ENCODE measurements at regions not wholly inside any gene's neighbourhood (a gene's known extent, or its start where the extent isn't known, plus 50 kb on each side); places are given as distances from the start of the nearest gene placed in this dataset.

DNA sequence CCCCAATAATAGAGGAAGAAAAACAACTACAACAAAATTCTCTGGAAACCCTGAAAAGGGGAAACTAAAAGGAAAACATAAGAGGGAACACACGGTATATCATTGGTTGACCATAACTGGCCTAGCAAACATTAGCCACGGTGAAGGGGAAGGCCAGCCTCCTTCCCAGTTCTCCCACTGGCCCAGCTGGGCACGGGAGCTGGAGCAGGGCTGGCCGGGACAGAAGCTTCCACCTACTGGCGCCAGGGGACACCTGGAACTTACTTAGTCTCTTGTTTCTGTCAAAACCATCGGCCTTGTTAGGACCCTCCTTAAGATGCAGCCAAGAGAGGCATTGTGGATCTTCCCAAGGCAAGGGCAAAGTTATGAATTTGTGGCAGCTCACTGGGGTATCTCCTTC is 56.1 kb upstream of the DLGAP1 start:
- TF ChIP-seq, protein P1, sequence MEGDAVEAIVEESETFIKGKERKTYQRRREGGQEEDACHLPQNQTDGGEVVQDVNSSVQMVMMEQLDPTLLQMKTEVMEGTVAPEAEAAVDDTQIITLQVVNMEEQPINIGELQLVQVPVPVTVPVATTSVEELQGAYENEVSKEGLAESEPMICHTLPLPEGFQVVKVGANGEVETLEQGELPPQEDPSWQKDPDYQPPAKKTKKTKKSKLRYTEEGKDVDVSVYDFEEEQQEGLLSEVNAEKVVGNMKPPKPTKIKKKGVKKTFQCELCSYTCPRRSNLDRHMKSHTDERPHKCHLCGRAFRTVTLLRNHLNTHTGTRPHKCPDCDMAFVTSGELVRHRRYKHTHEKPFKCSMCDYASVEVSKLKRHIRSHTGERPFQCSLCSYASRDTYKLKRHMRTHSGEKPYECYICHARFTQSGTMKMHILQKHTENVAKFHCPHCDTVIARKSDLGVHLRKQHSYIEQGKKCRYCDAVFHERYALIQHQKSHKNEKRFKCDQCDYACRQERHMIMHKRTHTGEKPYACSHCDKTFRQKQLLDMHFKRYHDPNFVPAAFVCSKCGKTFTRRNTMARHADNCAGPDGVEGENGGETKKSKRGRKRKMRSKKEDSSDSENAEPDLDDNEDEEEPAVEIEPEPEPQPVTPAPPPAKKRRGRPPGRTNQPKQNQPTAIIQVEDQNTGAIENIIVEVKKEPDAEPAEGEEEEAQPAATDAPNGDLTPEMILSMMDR (IDR thresholded peaks at IDR 0.05), result no peak
- no peak for TF ChIP-seq POLR2A (IDR thresholded peaks at IDR 0.05)
